DMS79 (cell line): ENCODE measurements at regions not wholly inside any gene's neighbourhood (a gene's known extent, or its start where the extent isn't known, plus 50 kb on each side); places are given as distances from the start of the nearest gene placed in this dataset.

Experiments
- DNase-seq: peaks from one replicate; lab custom pipeline; 2025; lab: John Stamatoyannopoulos, UW

DNA sequence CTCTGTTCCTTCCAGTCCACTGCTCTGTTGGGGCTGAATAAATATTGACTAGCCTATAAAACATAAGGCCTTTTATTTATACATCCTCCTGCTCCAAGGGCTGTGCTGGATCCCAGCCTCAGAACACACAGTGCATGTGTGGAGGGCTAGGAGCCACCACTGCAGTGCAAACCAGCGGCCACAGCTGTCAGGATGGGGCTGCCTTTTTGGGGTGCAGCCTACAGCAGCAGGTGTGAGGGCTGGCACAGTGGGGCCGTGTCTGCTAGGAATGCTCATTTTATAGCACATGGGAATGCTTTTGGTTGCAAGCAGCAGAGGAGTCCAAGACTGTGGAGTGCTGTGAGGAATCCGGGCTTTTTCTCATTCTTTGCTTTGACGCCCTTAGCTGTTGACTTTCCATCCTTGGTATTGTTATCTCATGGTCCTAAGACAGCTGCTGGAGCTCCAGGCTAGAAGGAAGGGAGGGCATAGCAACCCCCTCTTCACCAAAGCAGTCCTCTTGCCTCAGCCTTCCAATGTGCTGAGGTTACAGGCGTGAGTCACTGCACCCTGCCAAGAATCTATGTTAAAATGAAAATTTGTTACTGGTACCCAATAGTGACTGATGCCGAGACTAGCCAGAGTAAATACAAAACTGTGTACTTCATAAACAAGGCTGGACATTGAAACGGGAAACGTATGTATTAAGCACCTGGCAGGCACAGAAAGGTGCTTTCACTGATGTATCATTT, 334.3 kb upstream of the GATB start:
- DNase-seq: no peak

DNA sequence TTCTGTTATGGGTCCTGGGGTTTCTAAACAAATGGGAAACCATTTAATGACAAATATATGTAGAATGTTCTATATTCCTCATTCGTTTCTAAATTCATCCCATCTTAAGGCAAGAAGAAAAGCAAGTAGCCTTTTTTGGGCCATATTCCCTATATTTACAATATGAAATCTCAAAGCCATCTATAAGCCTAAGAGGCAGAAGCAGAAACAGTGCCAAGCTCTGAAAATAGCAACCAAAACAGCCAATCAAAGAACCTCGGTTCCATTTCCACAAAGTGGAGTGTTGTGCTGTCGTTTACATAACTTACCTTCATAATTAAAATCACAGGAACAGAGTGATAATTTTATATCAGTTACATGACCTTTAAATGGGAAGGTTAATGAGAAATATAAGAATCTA, 330.6 kb upstream of the GATB start:
- DNase-seq: no peak

DNA sequence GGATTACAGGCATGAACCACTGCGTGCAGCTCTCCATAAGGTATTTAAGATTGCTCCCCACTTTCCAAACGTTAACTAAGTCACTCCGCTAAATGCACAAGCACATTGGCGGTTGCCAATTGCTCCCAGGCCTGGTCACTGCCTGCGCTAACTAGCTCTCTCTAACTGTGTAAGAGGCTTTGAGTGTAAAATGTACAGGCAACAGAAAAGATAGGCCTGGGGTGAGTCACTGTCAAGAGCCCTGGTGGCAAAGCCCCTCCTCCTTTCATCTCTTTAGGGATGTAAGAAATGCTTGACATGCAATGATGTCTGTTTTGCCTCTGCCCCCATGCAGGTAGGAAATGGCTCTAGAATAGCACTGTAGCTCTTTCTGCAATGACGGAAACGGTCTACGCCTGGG, 329.7 kb upstream of the GATB start:
- no peak for DNase-seq

DNA sequence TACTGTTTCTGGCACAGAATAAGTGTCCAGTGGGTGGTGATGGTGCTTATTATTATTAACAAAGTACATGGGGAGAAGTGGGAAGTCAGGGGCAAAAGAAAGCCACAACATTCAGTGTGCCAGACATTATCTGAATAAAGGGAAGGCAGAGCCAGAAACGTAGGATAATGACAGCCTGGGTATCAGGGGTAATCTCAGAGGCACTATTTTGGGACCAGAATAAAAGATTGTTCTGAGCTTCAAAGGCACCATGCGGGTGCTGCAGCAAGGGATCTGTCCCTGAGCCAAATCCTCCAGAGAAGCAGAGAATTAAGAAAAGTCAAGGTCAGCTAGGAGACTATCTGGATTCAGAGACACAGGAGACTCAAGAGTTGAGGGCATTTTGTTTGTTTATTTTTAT, 328.8 kb upstream of the GATB start:
- DNase-seq: no peak

DNA sequence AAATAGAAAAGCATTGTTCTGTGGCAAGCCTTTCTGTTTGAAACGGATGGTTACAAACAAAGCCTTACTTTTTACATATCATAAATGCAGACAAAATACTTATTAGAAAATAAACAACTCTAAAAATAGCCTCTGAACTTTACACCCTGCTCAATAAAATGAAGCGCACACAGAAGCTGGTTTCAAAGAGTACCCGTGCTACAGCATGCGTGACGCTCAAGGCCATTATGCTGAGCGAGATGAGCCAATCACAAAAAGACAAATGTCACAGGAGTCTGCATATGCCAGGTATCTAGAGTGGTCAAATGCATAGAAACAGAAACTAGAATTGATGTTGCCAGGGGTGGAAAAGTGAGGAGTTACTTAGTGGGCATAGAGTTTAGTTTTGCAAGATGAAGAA, 326.5 kb upstream of the GATB start:
- no peak for DNase-seq

DNA sequence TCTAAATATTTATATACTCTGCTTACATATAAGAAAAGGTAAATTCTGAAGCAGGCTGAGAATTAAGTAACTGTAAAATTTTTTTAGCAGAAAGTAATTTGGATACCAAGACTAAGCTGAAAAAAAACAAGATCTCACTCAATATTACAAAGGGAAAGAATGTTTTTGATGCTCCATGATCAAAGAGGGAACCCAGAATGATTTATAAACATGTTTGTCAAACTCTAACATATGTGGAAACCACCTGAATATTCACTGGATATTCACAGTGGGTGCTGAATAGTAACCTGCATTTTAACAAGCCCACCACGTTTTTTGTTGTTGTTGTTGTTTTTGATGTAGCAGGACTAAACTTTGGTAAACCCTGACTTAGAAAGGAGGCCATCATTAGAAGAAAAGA, 324.9 kb upstream of the GATB start:
- no peak for DNase-seq

DNA sequence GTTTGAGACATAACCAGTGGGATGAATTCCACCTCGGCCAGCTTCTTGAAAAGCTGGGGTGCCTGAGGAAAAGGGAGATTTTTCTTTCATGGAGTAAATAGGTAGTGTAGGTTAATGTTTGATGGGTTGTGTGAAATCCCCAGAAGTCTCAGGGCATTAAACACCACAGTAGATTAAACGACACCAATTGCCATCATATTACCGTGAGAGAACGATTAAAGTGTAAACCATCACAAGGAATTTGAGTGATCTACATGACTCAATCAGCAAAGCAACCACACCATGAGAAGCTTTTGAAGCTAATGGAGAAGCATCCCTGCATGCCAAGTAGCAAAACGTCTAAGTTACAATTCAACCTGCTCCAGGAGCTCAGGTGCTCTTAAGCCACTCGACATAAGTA, 322.5 kb upstream of the GATB start:
- DNase-seq: no peak

DNA sequence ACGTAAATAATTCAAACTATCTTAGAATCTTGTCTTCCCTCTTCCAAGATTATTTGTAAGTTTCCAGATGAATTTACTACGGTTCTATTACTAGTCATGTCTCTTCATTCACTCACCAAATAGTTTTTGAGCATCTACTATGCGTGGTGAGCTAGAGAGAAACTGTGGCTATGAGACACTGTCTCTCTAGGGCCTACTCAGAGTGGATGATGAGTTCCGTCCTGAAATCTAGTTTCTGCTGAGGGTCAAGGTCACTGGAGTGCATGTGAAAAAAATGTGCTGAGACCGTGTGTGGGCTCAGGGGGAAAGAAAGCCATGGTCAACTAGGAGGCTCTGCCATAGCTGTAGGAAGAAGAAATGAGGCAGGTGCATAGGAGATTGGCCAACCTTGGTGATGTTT, 320.2 kb upstream of the GATB start:
- no peak for DNase-seq

DNA sequence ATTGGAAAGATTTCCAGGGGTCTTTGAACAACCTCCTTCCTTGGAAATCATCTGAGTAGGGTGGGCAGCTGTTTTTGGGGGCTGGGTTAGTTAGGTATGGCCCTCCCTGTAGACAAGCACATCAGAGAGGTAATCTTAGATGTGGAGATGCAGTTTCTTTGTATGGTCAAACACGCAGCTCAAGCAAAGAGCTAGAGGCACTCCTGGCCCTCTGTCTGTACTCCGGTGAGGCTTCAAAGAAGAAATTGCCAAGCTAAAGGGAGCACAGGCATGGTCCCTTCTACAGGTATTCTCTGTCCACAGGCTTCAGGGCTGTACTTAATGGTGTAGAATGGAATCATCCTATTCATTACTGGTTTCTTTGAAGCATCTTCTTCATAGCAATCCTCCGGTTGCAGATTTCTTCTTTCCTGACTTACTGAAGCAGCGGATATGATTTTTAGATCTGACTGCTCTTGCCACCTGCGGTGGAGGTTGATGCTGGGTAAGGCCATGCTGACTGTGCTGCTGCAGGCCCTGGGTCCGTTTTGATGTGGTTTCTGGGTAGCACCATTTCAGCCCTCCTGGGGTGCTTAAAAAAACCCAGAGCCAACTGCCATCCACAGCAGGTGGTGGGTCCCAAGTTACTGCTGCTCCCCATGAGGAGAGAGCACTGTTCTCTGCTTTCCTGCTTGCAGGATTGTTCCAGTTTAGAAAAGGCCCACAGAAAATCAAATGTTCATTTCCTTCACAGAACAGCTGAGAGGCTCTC, 318.9 kb upstream of the GATB start:
- DNase-seq: no peak

DNA sequence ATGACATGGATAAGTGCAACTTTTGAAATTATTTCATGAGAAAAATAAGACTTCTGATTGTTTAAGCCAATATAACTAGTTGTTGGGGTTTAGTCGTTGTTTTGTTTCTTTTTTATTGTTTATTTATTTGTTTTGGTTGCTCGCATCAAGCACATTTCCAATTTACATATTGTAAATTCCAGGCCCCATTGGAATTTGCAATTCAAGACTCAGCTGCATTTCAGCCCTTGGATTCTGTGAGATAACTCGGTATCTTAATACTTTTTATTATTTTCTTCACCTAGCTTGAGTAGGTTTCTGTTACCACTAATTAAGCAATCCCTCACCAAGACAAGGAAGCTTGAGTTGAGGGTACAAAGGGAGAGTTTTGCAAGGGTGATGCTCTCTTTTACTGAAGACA, 318.3 kb upstream of the GATB start:
- no peak for DNase-seq

DNA sequence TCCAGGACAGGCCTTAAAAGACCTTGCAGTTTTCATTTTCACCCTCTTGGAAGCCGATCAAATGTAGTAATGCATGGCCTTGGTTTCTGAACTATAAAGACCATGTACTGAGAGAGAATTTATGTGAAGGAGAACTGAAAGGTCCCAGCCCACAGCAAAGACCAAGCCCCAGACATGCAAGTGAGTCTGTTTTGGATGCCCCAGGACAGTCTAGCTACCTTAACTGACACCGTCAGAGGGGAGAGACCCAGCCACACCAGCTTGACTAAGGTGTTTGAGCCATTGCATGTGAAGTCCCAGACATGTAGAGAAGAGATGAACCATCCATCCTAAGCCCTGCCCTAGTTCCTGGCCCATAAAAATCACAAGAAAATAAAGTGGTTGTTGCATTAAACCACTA, 316.8 kb upstream of the GATB start:
- DNase-seq: no peak

DNA sequence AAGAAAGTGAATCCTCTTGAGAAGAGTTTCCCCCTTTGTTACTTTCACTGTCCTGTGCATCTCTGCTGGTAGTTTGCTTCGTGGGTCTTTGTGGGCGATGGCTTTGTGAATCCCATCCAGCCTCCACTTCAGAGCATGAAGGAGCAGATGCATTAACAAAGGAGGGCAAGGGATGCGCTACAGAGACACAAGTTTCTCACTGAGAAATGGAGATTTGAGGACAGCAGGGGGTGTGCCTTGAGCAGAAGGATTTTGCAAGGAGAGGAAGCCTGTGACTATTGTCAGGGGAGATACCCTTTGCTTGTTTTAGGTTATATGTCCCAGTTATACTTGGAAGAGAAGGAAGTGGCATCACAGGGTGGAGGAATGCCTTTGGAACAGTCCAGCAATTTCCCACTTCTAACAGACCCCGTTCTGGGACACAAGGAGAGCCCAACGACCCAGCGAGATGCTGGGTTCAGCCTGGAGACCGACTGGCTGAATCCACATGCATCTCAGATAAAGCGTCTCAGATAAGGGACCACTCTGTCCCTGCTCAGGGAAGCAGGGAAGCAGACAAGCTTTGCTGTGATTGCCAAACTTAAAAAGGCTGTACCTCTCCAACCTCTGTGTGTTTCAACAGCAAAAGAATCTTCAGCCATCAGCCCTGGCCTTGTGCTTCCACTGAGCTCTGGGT, 314.6 kb upstream of the GATB start:
- DNase-seq: no peak

DNA sequence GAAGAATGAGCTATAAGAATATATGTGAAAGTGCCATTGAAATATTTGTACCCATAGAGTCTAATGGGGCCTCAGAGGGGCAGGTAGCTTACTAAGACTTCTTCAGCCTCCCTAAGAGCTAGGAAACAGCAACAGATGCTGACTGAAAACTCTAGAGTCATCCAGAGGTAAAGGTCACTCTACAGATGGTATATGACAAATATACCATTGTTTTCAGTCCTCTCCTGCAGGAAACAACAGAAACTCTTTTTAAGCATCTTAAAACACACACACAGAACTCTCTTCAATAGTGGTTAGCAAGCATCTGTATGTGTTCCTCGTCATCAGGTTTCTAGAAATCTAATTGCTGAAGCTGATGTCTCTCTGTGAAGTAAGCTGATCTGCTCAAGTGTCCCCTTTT, 313.8 kb upstream of the GATB start:
- DNase-seq: no peak

DNA sequence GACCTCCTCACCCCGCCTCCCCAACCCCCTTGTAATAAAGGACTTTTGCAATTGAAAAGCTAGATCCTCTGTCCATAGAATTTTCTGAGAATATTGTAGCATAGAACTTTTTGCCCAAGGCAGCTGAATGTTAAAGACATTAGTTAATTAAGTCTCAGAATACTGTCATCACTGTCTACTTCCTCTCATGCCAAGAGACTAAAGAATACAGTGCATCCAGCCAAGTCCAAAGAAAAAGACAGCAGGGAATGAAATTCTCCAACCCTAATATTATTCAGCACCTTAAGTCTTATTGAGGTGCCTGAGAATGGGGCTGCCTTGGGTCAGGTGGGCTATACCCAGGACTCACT, 313.3 kb upstream of the GATB start:
- DNase-seq: no peak

DNA sequence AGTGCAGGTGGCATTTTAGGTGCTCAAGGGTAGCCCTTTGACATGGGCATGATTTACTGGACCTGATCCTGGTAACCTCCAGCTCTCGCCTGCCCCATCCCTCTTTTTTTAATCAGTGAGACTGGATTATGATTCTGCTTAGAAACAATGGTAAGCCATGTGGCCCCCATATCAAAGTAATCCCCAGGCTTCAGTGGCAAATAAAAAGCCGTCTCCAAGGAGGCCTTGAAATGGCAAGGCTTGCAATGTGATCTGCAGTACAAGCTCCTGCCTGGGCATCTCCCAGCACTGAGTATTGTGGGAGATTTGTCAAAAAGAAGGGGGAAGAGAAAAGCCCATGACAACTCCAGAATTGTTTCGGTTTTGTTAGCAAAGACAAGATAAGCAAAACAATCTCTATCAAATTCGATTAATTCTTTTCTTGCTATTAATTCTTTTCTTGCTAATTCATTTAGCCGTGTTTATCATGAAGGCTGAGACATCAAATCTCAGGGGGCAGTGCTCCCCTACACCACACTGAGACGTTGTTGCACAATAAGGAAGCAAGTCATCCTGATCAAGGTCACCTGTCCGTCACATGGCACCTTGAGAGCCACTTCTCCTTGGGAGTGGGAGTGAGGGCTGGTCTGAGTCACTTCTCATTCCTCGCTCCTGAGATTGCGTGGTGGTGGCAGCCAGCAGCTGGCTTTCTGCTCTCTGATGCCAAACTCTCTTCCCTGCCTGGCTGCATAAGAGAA, 312.7 kb upstream of the GATB start:
- peak; percentile 13 for DNase-seq

DNA sequence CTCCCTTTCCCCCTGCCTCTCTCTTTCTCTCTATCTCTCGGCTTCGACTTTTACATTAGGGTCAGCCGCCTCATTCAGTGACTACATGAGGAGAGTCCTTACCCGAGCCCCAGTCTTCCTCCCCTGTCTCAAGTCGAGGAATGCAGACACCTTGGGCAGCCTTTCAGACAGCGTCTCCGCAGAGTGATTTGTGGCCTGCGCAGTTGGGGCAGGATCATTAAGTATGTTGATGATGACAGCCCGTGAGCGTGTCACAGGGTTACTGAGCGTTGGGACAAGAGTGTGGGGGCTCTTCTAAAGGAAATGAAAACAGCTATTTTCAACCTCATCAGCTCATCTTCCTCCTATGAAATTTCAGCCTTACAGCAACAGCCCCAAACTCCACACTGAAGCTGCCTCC, 312.1 kb upstream of the GATB start:
- DNase-seq: no peak

DNA sequence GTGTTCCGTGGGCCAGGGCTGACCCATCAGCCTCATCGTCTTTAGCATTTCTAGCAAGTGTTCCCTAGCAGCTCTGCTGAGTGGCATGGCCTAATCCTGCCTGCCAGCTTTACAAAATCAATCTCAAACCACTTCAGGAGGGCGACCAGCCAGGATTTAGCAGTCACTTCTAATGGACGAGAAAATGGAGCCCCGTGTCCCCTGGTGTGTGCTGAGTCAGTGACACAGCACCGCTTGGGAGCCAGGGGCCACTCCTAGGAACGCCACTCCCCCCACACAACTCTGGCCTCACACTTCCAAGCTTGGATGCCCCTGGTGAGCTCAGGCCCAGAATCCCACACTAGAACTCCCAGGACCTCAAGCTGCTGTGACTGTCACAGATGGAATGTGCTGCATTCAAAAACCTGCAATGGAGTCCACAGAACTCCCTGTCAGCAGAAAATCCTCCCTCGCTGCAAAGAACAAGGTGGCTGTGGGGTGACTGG, 311.2 kb upstream of the GATB start:
- DNase-seq: no peak

DNA sequence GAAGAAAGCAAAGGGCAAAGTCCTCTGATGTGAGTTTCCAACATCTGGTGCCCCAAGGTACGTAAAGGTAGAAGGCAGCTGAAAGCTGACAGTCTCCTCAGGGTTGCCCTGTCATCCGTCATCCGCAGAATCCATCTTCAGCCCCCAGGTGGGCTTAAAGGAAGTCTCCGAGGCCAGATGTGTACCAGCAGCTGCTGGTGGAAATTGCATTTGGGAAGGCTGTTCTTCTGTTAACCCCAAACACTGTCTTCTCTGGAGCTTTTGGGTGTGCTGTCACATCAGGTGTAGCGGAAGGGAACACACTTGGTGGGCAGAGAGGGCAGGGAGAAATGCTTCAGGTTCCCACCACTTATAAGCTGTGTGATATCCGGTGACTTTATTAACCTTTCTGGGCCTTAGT, 310.0 kb upstream of the GATB start:
- DNase-seq: no peak

DNA sequence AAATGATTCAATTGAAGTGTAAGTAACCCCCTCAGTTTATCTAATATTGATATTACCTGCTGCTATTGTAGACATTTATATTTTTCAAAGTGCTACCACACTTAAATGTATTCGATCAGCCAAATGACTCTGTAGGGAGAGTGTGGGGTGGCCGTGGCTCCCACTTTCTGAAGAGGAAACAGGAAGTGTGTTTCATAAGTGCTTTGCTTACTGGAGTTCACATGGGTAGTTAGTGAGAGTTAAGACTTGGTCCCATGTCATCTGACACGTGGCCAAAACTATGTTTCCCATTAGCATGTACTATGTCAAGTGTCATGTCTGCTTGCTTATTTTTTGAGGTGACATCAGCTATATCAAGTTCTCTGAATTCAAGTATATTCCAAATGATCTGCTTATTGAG, 308.1 kb upstream of the GATB start:
- no peak for DNase-seq

DNA sequence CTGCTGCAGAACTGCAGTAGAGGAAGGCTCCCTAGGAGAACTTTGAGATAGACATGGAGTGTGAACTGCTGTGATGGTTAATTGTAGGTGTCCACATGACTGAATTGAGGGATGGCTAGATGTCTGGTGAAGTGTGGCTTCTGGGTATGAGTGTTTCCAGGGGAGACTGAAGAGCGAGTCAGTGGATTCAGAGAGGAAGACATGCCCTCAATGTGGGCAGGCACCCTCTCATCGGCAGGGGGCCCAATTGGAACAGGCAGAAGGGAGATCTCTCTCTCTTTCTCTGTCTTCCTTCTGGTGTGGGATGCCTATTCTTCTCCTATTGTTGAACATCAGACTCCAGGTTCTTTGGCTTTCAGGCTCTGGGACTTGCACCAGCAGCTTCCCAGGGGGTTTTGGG, 304.7 kb upstream of the GATB start:
- no peak for DNase-seq

DNA sequence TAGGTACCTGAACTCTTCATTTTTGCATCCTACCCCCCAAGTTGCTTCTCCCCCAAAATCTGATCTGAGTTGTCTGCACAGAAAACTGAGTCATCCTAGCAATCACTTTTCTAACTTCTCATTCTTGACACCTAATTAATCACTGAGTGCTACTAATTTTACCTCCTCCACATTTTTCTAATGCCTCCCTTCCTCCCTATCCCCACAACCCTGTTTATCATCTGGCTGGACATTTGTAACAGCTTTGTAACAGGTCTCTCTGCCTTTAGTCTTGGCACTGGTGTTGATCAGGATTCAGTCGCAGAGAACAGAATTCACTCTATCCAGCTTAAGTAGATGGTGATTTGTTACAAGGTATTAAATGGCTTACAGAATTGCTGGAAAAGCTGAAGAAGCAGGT, 303.9 kb upstream of the GATB start:
- DNase-seq: no peak

DNA sequence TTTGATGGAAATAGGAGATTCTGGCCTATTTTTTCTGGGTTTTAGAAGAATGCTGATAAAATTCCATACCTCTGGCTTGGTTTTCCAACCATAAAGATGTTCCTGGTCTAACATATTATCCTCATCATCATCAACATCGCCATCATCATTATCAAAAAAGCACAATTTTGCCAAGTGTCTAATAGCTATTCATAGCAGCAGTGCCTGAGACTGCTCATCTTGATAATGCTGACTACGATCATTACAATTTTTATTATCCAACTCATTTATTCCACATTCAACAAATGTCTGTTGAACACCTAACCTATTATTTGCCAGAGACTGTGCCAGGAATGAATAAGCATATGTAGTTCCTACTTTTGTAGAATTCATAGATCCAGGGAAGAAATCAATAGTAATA, 303.5 kb upstream of the GATB start:
- DNase-seq: no peak
